HPDE6-E6E7 (cell line): ENCODE measurements at regions not wholly inside any gene's neighbourhood (a gene's known extent, or its start where the extent isn't known, plus 50 kb on each side); places are given as distances from the start of the nearest gene placed in this dataset.

Source experiments
- DNase-seq: peaks from one replicate; pipeline ENCODE4 v3.0.0; 2011; ENCODE audit warnings: missing footprints; ENCODE audit errors: extremely low spot score

DNA sequence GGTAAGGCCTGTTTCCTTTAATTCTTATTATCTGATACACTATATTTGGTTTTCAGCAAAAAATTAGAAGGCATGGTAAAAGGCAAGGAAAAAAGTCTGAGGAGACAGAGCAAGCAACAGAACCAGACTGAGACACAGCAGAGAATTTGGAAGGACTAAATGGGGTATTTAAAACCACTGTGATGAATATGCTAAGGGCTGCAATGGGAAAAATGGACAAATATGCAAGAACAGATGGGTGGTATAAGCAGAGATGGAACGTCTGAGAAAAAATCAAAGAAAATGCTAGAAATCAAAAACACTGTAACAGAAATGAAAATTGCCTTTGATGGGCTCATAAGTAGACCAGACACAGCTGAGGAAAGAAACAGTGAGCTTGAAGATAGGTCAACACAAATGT, 50.8 kb upstream of the NSMCE3 start:
- DNase-seq, result no peak

DNA sequence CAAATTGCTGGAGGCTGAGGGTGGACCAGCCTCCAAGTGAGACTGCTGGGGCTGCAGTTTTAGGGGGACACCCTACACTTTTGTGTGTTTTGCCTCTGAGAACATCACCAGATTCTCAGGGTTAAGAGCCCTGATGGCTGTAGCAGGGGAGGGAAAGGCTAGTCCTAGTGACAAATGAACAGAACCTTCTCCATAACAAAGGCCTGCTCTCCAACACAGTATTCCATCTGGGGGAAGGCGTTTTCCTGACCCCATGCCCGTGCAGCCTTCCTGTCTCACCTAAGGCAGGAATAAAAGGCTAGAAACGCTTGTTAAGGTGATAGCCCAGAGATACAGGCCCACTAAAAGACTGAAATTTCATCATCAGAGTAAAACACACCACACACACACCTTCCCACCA, 50.2 kb upstream of the NSMCE3 start:
- no peak for DNase-seq
